Stomach (tissue), 8 donors: ENCODE measurements at regions not wholly inside any gene's neighbourhood (a gene's known extent, or its start where the extent isn't known, plus 50 kb on each side); places are given as distances from the start of the nearest gene placed in this dataset.

Experiments used
- DNase-seq, 2 donors: peaks; one replicate each; pipeline versions ENCODE4 v3.0.0 to v3.0.0-alpha.2; 2013 to 2019
- H3K27ac ChIP-seq, 5 donors: fragments of 200-600 bp in 4 of 5; sonication (generic) in 4 of 5; one replicate each; pipeline ENCODE4 v1.5.1; 2013 to 2019; ENCODE audit warnings: mild to moderate bottlenecking in 1 of 5, moderate library complexity in 1 of 5
- H3K27me3 ChIP-seq, 3 donors: fragments of 200-600 bp; sonication (generic); one replicate each; pipeline ENCODE4 v1.5.1; 2017 to 2019; ENCODE audit warnings: mixed run types in 1 of 3
- H3K36me3 ChIP-seq, 4 donors: fragments of 200-600 bp; sonication (generic); 1 replicate in 3 of 4; 2 replicates in 1 of 4; pipeline ENCODE4 v1.5.1; 2016 to 2019
- H3K4me1 ChIP-seq, 4 donors: fragments of 200-600 bp; sonication (generic); one replicate each; pipeline ENCODE4 v1.5.1; 2016 to 2019
- H3K4me3 ChIP-seq, 4 donors: fragments of 200-600 bp; sonication (generic) in 3 of 4; one replicate each; pipeline ENCODE4 v1.5.1; 2016 to 2019; ENCODE audit warnings: mild to moderate bottlenecking in 1 of 4
- H3K9me3 ChIP-seq, 4 donors: fragments of 200-600 bp; sonication (generic); one replicate each; pipeline ENCODE4 v1.5.1; 2016 to 2019
- CTCF ChIP-seq, 7 experiments: fragments of 450-650 bp in 4 of 7; fragments of 200-600 bp in 3 of 7; sonication (generic) in 3 of 7; IDR thresholded peaks; one replicate each; pipeline ENCODE4 v1.5.1; 2016 to 2019; ENCODE audit warnings: antibody characterized with exemption in 7 of 7, control low read depth in 2 of 7, mild to moderate bottlenecking in 1 of 7
- EP300 ChIP-seq: sonication (generic); formaldehyde crosslinking; IDR thresholded peaks from one replicate; pipeline ENCODE4 v1.6.1; 2017; ENCODE audit warnings: antibody characterized with exemption
- POLR2A ChIP-seq, 4 donors: fragments of 450-650 bp; IDR thresholded peaks; one replicate each; pipeline ENCODE4 v1.6.1; 2016; ENCODE audit warnings: antibody characterized with exemption in 4 of 4, control low read depth in 2 of 4, mild to moderate bottlenecking in 1 of 4, moderate library complexity in 1 of 4
- POLR2AphosphoS5 ChIP-seq, 3 donors: sonication (generic); formaldehyde crosslinking; IDR thresholded peaks; one replicate each; pipeline ENCODE4 v1.6.1; 2016; ENCODE audit warnings: antibody characterized with exemption in 3 of 3
- whole genome bisulfite sequencing, 5 donors: extraction: QIAGEN DNeasy Blood & Tissue Kit in 3 of 5; methylation state at CpG; one replicate each; pipeline versions ENCODE4 v1.1.5 to v1.1.7; 2013 to 2018; 5-methylcytosine and 5-hydroxymethylcytosine counted together
- intact Hi-C: fragments of 100-400 bp; cut with DNase I; formaldehyde crosslinking; loops from one replicate; pipeline ENCODE4 v1.15.1; 2023; ENCODE audit warnings: low total_unique reads
- donor health status: healthy with polysubstance abuse.
- donor health status: Bipolar disorder and iron deficiency.
- donor health status: healthy.

GRCh38 chr4:56273391-56273790, 113.9 kb downstream of the AASDH start:
- no peak overlapping the region for H3K27ac ChIP-seq
- intact Hi-C loops = no loop called here
- no peaks in the 10 kb centered on the region for H3K4me1 ChIP-seq
- H3K4me3 ChIP-seq = no peak overlapping the region
- TF ChIP-seq EP300 (no peak), POLR2A (IDR thresholded peaks at IDR 0.05) (no peak), CTCF (IDR thresholded peaks at IDR 0.05) (no peak), POLR2AphosphoS5 (IDR thresholded peaks at IDR 0.05) (no peak)
- WGBS, 5 donors = 37 to 66% (median 44%) methylated on average over 2 of the region's 2 CpGs
- H3K9me3 ChIP-seq = no peaks in the 10 kb centered on the region
- DNase-seq = no peak
- H3K27me3 ChIP-seq = no peaks in the 10 kb centered on the region
- no peaks in the 10 kb centered on the region for H3K36me3 ChIP-seq

GRCh38 chr4:56272927-56273326, 114.4 kb downstream of the AASDH start:
- Histone ChIP-seq H3K4me3 (no peak overlapping the region), H3K36me3 (no peaks in the 10 kb centered on the region), H3K9me3 (no peaks in the 10 kb centered on the region), H3K4me1 (no peaks in the 10 kb centered on the region), H3K27ac (no peak overlapping the region), H3K27me3 (no peaks in the 10 kb centered on the region)
- 40 to 80% (median 45%) methylated on average over 2 of the region's 2 CpGs for WGBS, 5 donors
- TF ChIP-seq EP300 (no peak), POLR2A (IDR thresholded peaks at IDR 0.05) (no peak), CTCF (IDR thresholded peaks at IDR 0.05) (no peak), POLR2AphosphoS5 (IDR thresholded peaks at IDR 0.05) (no peak)
- peak in 1 of 2 donors; percentile 15 for DNase-seq
- intact Hi-C loops = no loop called here

GRCh38 chr4:56272003-56272402, 115.3 kb downstream of the AASDH start:
- Histone ChIP-seq H3K27ac (no peak overlapping the region), H3K4me3 (no peak overlapping the region), H3K27me3 (no peaks in the 10 kb centered on the region), H3K9me3 (no peaks in the 10 kb centered on the region), H3K4me1 (no peaks in the 10 kb centered on the region), H3K36me3 (no peaks in the 10 kb centered on the region)
- TF ChIP-seq POLR2A (IDR thresholded peaks at IDR 0.05) (no peak), POLR2AphosphoS5 (IDR thresholded peaks at IDR 0.05) (no peak), CTCF (IDR thresholded peaks at IDR 0.05) (no peak), EP300 (no peak)
- intact Hi-C loops = no loop called here
- DNase-seq = no peak
- WGBS, 5 donors = 82 to 93% (median 87%) methylated on average over 11 of the region's 11 CpGs

- intact Hi-C loops = no loop called here
- no peak for DNase-seq
- Histone ChIP-seq H3K4me3 (no peak overlapping the region), H3K9me3 (no peaks in the 10 kb centered on the region), H3K27ac (no peak overlapping the region), H3K4me1 (no peaks in the 10 kb centered on the region), H3K27me3 (no peaks in the 10 kb centered on the region), H3K36me3 (no peaks in the 10 kb centered on the region)
- TF ChIP-seq POLR2AphosphoS5 (IDR thresholded peaks at IDR 0.05) (no peak), CTCF (IDR thresholded peaks at IDR 0.05) (no peak)
- WGBS, 5 donors = 78 to 88% (median 86%) methylated on average over 2 of the region's 2 CpGs
Observed at GRCh38 chr4:56271131-56271530, 116.2 kb downstream of the AASDH start.
